GM23248 (cell line): ENCODE measurements at regions not wholly inside any gene's neighbourhood (a gene's known extent, or its start where the extent isn't known, plus 50 kb on each side); places are given as distances from the start of the nearest gene placed in this dataset.
"Not testable (repeated sequence)": the region's sequence is repeated elsewhere in the genome, so short reads cannot be mapped to it uniquely, and the experiment has no call there.

Experiments used
- DNase-seq: peaks from one replicate; pipeline ENCODE4 v3.0.0-alpha.2; 2015
- H2AFZ ChIP-seq: fragments of 200-600 bp; sonication (generic); 2 replicates; pipeline ENCODE4 v1.6.1; 2016; ENCODE audit warnings: antibody characterized with exemption
- H3F3A ChIP-seq: fragments of 200-600 bp; sonication (generic); 2 replicates; pipeline ENCODE4 v1.6.1; 2016; ENCODE audit warnings: mild to moderate bottlenecking, antibody characterized with exemption, mixed run types; ENCODE audit not compliant: insufficient read depth
- H3K27ac ChIP-seq: fragments of 200-600 bp; sonication (generic); 2 replicates; pipeline ENCODE4 v1.5.1; 2016; ENCODE audit warnings: mild to moderate bottlenecking
- H3K27me3 ChIP-seq: fragments of 200-600 bp; sonication (generic); replicated peaks from 2 replicates; pipeline ENCODE4 v1.6.1; 2016; ENCODE audit warnings: mild to moderate bottlenecking; ENCODE audit not compliant: insufficient read depth
- H3K36me3 ChIP-seq: fragments of 200-600 bp; sonication (generic); 2 replicates; pipeline ENCODE4 v1.6.1; 2016; ENCODE audit warnings: low read depth, mild to moderate bottlenecking
- H3K4me1 ChIP-seq: fragments of 200-600 bp; sonication (generic); 2 replicates; pipeline ENCODE4 v1.6.1; 2016; ENCODE audit warnings: mild to moderate bottlenecking; ENCODE audit not compliant: insufficient read depth
- H3K4me2 ChIP-seq: fragments of 200-600 bp; sonication (generic); one replicate; pipeline ENCODE4 v1.6.1; 2016; ENCODE audit warnings: mild to moderate bottlenecking; ENCODE audit not compliant: unreplicated experiment
- H3K4me3 ChIP-seq: fragments of 200-600 bp; sonication (generic); 2 replicates; pipeline ENCODE4 v1.5.1; 2016; ENCODE audit warnings: mild to moderate bottlenecking
- H3K79me2 ChIP-seq: fragments of 200-600 bp; sonication (generic); 2 replicates; pipeline ENCODE4 v1.6.1; 2016; ENCODE audit warnings: mild to moderate bottlenecking; ENCODE audit not compliant: insufficient read depth
- H3K9ac ChIP-seq: fragments of 200-600 bp; sonication (generic); 2 replicates; pipeline ENCODE4 v1.6.1; 2016; ENCODE audit warnings: mild to moderate bottlenecking
- H3K9me2 ChIP-seq: fragments of 200-600 bp; sonication (generic); 2 replicates; pipeline ENCODE4 v1.6.1; 2016; ENCODE audit warnings: mixed run types, mild to moderate bottlenecking, moderate library complexity; ENCODE audit not compliant: insufficient read depth
- H3K9me3 ChIP-seq: fragments of 200-600 bp; sonication (generic); one replicate; pipeline ENCODE4 v1.6.1; 2017; ENCODE audit warnings: low read depth
- H4K20me1 ChIP-seq: fragments of 200-600 bp; sonication (generic); 2 replicates; pipeline ENCODE4 v1.6.0; 2016; ENCODE audit not compliant: insufficient read depth
- EZH2 ChIP-seq: fragments of 200-600 bp; sonication (generic); IDR thresholded peaks from 2 replicates; pipeline ENCODE4 v1.6.1; 2018; ENCODE audit warnings: antibody characterized with exemption, mild to moderate bottlenecking; ENCODE audit not compliant: insufficient read depth, poor library complexity, severe bottlenecking
- EZH2phosphoT487 ChIP-seq: fragments of 200-600 bp; sonication (generic); IDR thresholded peaks from 2 replicates; pipeline ENCODE4 v1.6.1; 2018; ENCODE audit warnings: antibody characterized with exemption, moderate library complexity, mild to moderate bottlenecking, low read depth; ENCODE audit not compliant: insufficient read depth
- WGBS, 2 experiments: methylation state at CpG; one replicate each; pipeline ENCODE4 v1.1.6; 2015 to 2017; ENCODE audit warnings: low lambda C conversion rate in 2 of 2, low coverage in 1 of 2; ENCODE audit errors: missing lambda C conversion rate in 2 of 2; 5-methylcytosine and 5-hydroxymethylcytosine counted together
- in situ Hi-C: fragments of 300-500 bp; cut with MboI; formaldehyde crosslinking; loops from 2 replicates; pipeline ENCODE4 v1.15.0; 2020

DNA sequence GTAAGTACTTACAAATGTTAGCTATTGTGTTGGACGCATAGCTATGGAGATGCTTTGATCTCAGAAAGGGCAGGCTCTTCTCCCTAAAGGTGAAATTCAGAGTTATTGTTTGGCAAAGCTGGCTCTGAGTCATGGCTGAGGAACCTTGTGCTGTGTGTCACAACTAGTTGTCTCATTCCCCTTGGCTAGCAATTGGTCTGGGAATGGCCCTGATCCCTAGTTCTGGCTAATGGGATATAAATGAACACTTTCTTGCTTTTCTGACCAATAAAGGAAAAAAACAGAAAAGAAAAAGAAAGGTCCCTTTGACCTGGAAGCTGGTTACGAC, 210.6 kb downstream of the MAP2K4 start:
- TF ChIP-seq EZH2 (no peak), EZH2phosphoT487 (no peak)
- DNase-seq, result peak; percentile 34
- H3K4me3 ChIP-seq, result no peak overlapping the region
- no peaks in the 10 kb centered on the region for H3K27me3 ChIP-seq
- WGBS, 2 experiments, result 26 to 31% methylated on average over 2 of the region's 2 CpGs
- no peaks in the 10 kb centered on the region for H3F3A ChIP-seq
- H3K9ac ChIP-seq, result no peak overlapping the region
- H3K79me2 ChIP-seq, result no peaks in the 10 kb centered on the region
- H3K4me1 ChIP-seq, result no peaks in the 10 kb centered on the region
- H3K9me3 ChIP-seq, result no peaks in the 10 kb centered on the region
- no peak overlapping the region for H2AFZ ChIP-seq
- no peaks in the 10 kb centered on the region for H3K9me2 ChIP-seq
- no peaks in the 10 kb centered on the region for H3K36me3 ChIP-seq
- in situ Hi-C loops, result no loop called here
- H3K4me2 ChIP-seq, result no peak overlapping the region
- H3K27ac ChIP-seq, result no peak overlapping the region
- H4K20me1 ChIP-seq, result no peaks in the 10 kb centered on the region

DNA sequence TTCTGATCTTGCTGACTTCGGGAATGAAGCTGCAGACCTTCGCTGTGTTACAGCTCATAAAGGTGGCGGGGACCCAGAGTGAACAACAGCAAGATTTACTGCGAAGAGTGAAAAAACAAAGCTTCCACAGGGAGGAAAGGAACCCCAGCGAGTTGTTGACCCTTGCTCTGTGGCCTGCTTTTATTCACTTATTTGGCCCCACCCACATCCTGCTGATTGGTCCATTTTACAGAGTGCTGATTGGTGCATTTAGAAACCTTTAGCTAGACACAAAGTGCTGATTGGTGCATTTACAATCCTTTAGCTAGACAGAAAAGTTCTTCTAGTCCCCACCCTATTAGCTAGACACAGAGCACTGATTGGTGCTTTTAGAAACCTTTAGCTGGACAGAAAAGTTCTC, 218.3 kb downstream of the MAP2K4 start:
- H3K27ac ChIP-seq, H3K4me2 ChIP-seq, H3K9me3 ChIP-seq, H2AFZ ChIP-seq, H3F3A ChIP-seq, H3K36me3 ChIP-seq, H4K20me1 ChIP-seq, DNase-seq, H3K4me1 ChIP-seq, H3K79me2 ChIP-seq, H3K9ac ChIP-seq, H3K4me3 ChIP-seq, in situ Hi-C loops, H3K9me2 ChIP-seq, H3K27me3 ChIP-seq: not testable (repeated sequence)
- 61 to 67% methylated on average over 5 of the region's 5 CpGs for WGBS, 2 experiments

- TF ChIP-seq EZH2 (no peak), EZH2phosphoT487 (no peak)
- no peak overlapping the region for H2AFZ ChIP-seq
- H3K27ac ChIP-seq, result no peak overlapping the region
- no peak overlapping the region for H3K9ac ChIP-seq
- H3K27me3 ChIP-seq, result no peaks in the 10 kb centered on the region
- in situ Hi-C loops, result no loop called here
- no peak overlapping the region for H3K4me2 ChIP-seq
- H3F3A ChIP-seq, result no peaks in the 10 kb centered on the region
- 58 to 59% methylated on average over 9 of the region's 9 CpGs for WGBS, 2 experiments
- H3K79me2 ChIP-seq, result no peaks in the 10 kb centered on the region
- H3K4me3 ChIP-seq, result no peak overlapping the region
- H3K36me3 ChIP-seq, result no peaks in the 10 kb centered on the region
- H3K9me3 ChIP-seq, result no peaks in the 10 kb centered on the region
- H3K9me2 ChIP-seq, result no peaks in the 10 kb centered on the region
- DNase-seq, result no peak
- no peaks in the 10 kb centered on the region for H3K4me1 ChIP-seq
- H4K20me1 ChIP-seq, result no peaks in the 10 kb centered on the region
Observed at GRCh38 chr17:12242345-12242954, 221.8 kb downstream of the MAP2K4 start.

DNA sequence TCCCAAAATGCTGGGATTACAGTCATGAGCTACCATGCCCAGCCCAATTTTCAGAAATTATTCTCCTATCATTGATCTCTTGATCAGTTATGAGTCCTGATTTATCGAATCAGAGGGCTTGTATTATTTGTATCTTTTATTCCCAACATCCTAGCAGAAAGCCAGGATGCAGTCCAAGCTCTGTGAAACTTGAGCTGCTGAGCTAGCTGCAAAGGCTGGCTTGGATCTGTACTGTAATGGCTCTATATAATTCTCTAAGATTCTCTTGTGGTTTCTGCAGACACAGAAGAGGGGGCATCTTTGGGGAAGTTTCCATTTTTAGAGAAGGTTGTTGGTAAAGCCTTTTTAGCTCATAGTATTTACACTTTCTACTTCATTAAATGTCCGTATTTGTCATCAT, 227.1 kb downstream of the MAP2K4 start:
- Histone ChIP-seq H3K9ac (no peak overlapping the region), H3K36me3 (no peaks in the 10 kb centered on the region), H3K27ac (no peak overlapping the region), H3K79me2 (no peaks in the 10 kb centered on the region), H3K4me1 (no peaks in the 10 kb centered on the region), H3K9me3 (no peaks in the 10 kb centered on the region), H3K4me3 (no peak overlapping the region), H2AFZ (no peak overlapping the region), H3F3A (no peaks in the 10 kb centered on the region), H3K27me3 (no peaks in the 10 kb centered on the region), H4K20me1 (no peaks in the 10 kb centered on the region), H3K4me2 (no peak overlapping the region), H3K9me2 (no peaks in the 10 kb centered on the region)
- TF ChIP-seq EZH2 (no peak), EZH2phosphoT487 (no peak)
- in situ Hi-C loops, result no loop called here
- no peak for DNase-seq
- 3 to 13% methylated on average over 2 of the region's 2 CpGs for WGBS, 2 experiments

- Histone ChIP-seq H3F3A (no peaks in the 10 kb centered on the region), H2AFZ (no peak overlapping the region), H3K9ac (no peak overlapping the region), H3K27ac (no peak overlapping the region), H3K9me3 (no peaks in the 10 kb centered on the region), H3K9me2 (no peaks in the 10 kb centered on the region), H3K4me2 (no peak overlapping the region), H4K20me1 (no peaks in the 10 kb centered on the region), H3K4me3 (no peak overlapping the region), H3K36me3 (no peaks in the 10 kb centered on the region), H3K79me2 (no peaks in the 10 kb centered on the region), H3K4me1 (no peaks in the 10 kb centered on the region), H3K27me3 (no peaks in the 10 kb centered on the region)
- in situ Hi-C loops, result loop anchor here (10.0 to 25.0 kb wide), 2 partner anchors 414 to 736 kb away; partner anchors contain the start of gene MYOCD
- 53 to 70% methylated on average over 4 of the region's 4 CpGs for WGBS, 2 experiments
- DNase-seq, result no peak
- TF ChIP-seq EZH2phosphoT487 (no peak), EZH2 (no peak)
Observed at GRCh38 chr17:12250973-12251372, 230.3 kb downstream of the MAP2K4 start.
